GM19452 (cell line): ENCODE measurements at regions not wholly inside any gene's neighbourhood (a gene's known extent, or its start where the extent isn't known, plus 50 kb on each side); places are given as distances from the start of the nearest gene placed in this dataset.
"Not testable (repeated sequence)": the region's sequence is repeated elsewhere in the genome, so short reads cannot be mapped to it uniquely, and the experiment has no call there.

Experiments used
- ATAC-seq: cut with Tn5 transposase; IDR thresholded peaks from one replicate; pipeline ENCODE4 v1.9.1; 2021; ENCODE audit not compliant: unreplicated experiment

- ATAC-seq = no peak
Observed at GRCh38 chr17:31798205-31798724, 60.8 kb downstream of the COPRS start.

GRCh38 chr17:31795941-31796340 is 63.1 kb downstream of the COPRS start:
- ATAC-seq = not testable (repeated sequence)

GRCh38 chr17:31794111-31794510 is 64.9 kb downstream of the COPRS start:
- no peak for ATAC-seq

GRCh38 chr17:31793634-31794033 is 65.4 kb downstream of the COPRS start:
- not testable (repeated sequence) for ATAC-seq

DNA sequence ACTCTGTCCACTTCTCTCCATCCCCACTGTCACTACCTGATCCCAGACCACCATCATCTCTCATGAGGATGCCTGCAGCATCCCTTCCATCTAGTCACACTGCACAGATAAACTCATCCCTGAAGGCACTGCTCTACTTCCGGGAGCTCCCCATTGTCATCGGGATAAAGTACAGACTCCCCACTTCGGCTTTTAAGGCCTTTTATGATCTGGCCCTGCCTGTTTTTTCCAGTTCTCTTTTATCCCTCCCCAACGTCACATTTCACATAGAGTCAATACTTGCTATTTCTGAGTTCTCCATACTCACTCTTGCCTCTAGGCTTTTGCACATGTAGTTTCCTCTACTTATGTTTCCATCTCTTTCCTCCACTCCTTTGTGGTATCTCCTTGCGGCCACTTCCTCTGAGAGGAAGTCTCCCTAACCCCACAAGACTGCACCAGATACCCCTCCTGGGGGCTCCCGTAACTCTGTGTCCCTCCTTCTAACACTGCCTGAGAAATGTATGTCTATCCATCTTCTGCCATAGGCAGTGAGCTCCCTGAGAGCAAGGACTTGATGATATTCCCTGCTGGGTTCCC is 66.9 kb downstream of the COPRS start:
- ATAC-seq = no peak

- no peak for ATAC-seq
Observed at GRCh38 chr17:31789707-31790505, 69.1 kb downstream of the COPRS start.

DNA sequence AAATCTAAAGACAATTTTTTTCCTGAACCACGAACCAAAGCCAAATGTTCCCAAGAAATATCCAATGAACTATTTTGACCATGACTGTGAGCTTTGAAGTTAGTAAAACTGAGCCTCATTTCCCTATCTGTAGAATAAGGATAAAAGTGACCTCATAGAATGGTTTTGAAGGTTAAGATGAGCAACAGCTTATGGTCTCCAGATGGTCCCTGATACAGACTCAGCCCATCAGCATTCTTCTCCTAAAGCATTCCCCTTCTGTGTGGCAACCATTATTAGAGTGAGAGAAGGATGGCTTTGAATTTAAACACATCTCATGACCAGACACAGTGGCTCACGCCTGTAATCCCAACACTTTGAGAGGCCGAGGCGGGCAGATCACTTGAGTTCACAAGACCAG is 70.1 kb downstream of the COPRS start:
- ATAC-seq = no peak

- ATAC-seq = no peak
Observed at GRCh38 chr17:31788571-31788946, 70.5 kb downstream of the COPRS start.

DNA sequence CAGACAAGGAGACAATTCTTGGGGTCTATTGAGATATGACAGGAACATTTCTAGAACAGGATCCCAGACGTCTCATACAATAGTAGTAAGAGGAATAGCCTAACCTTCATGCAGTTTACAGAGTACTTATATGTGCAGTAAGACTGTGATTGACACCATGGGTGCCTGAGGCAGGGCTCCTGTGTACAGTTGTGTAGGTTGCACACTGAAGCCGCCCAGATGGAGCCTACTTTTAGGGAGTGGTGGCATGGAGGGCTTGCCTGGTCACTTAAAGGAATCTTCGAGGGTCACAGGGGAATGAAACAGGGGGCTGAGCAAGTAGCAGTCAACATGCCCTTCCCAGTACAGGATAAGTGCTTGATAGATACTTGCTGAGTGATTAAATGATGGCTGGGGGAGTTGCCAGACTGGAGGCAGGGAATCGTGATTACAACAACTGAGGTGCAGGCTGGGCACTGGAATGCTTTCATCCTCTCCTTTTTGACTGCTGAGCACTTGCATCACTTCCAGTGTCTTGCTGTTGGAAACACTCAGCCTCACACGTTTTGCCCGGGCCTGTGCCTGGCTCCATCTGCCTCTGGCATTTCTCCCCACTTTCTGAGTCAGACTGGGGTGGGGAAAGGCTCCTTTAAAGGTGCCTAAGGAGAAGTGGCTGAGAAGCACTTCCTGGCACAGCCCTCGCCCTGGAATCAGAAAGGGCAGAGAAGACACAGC is 71.0 kb downstream of the COPRS start:
- ATAC-seq = no peak

DNA sequence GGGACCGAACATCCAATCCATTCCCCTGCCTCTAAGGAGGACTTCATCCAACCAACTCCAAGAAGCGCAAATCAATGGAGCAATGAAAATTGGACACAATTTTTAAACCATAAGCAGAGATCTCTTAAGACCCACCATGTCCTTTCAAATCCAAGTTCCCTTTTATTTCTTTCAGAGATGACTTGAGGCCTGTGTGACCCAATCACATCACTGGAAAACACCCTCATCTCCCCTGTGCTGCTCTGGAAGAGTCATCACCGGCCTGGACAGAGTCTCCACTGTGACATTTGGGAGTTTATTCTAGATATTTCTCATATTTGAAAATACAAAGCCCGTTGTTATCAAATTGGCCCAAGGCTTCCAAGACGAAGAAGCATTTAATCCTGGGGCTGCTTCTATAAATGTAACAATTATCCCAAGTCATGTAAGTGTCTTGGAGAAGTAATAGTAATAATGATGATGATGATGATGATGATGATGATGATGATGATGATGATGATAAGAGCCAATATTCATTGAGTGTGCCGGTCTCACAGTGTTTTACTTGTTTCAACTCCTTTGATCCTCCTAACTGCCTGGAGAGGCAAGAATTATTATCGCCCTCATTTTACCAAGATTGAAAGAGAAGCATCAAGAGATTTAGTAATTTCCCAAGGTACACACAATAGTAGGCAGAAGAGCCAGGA is 72.1 kb downstream of the COPRS start:
- no peak for ATAC-seq

GRCh38 chr17:31780483-31780882 is 78.6 kb downstream of the COPRS start:
- ATAC-seq = no peak

DNA sequence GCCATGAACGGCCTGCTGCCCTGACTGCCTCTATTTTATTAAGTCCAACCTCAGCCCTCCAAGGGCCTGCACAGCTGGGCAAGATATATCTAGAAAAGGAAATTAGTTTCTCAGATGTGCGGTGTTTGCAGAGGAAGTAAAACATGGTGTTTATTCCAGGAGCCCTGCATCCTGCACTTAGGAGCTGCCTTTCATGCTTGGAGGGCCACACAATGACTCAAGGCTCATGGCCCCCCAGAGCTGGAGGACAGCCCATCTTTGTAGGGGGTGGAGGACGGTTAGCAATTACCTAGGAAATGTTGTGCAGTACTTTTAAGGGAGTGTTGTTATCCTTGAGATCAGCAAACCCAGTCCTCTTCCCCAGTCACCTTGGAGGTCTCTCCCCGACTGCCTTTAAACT is 80.5 kb downstream of the COPRS start:
- no peak for ATAC-seq

DNA sequence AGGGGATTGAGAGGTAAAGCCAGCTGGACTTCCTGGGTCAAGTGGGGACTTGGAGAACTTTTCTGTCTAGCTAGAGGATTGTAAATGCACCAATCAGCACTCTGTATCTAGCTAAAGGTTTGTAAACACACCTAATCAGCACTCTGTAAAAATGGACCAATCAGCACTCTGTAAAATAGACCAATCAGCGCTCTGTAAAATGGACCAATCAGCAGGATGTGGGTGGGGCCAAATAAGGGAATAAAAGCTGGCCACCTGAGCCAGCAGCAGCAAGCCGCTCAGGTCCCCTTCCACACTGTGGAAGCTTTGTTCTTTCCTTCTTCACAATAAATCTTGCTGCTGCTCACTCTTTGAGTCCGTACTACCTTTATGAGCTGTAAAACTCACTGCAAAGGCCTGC is 87.7 kb downstream of the COPRS start:
- ATAC-seq = not testable (repeated sequence)

DNA sequence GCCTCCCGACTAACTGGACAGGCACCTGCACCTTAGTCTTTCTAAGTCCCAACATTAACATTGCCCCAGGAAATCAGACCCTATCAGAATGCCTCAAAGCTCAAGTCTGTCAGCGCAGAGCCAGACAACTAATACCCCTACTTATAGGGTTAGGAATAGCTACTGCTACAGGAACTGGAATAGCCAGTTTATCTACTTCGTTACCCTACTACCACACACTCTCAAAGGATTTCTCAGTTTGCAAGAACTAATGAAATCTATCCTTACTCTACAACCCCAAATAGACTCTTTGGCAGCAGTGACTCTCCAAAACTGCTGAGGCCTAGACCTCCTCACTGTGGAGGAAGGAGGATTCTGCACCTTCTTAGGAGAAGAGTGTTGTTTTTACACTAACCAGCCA is 88.5 kb downstream of the COPRS start:
- ATAC-seq = not testable (repeated sequence)

DNA sequence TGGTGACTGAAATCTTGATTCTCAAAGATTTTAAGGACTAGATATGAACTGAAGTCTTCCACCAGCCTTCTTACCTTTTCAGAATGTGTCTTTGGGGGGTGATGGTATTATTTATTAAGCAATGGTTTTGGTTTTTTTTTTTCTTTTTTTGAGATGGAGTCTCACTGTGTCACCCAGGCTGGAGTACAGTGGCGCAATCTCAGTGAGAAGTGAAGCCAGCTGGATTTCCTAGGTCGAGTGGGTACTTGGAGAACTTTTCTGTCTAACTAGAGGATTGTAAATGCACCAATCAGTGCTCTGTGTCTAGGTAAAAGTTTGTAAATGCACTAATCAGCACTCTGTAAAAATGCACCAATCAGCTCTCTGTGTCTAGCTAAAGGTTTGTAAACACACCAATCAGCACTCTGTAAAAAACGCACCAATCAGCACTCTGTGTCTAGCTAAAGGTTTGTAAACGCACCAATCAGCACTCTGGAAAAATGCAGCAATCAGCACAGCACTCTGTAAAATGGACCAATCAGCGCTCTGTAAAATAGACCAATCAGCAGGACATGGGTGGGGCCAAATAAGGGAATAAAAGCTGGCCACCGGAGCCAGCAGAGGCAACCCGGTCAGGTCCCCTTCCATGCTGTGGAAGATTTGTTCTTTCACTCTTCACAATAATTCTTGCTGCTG is 97.1 kb downstream of the COPRS start:
- not testable (repeated sequence) for ATAC-seq

DNA sequence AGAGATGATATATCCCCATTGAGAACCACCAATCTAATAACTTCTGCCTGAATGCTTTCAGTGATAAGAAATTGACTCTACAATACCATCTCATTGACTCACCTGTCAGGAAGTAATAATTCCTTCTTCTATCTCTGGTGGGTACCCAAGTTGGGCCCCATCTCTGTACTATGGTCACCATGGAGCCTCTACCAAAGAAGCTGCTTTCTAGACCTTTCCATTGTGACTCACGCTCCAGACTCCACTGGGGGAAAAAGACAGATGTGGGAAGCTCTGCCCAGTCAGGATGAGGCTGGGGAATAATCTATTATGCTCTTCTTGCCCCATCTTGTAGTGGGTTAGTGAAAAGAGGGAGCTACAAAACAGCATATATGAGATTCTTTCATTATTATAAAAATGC is 100.4 kb downstream of the COPRS start:
- no peak for ATAC-seq

GRCh38 chr17:31757097-31757496 is 101.9 kb downstream of the COPRS start:
- no peak for ATAC-seq

DNA sequence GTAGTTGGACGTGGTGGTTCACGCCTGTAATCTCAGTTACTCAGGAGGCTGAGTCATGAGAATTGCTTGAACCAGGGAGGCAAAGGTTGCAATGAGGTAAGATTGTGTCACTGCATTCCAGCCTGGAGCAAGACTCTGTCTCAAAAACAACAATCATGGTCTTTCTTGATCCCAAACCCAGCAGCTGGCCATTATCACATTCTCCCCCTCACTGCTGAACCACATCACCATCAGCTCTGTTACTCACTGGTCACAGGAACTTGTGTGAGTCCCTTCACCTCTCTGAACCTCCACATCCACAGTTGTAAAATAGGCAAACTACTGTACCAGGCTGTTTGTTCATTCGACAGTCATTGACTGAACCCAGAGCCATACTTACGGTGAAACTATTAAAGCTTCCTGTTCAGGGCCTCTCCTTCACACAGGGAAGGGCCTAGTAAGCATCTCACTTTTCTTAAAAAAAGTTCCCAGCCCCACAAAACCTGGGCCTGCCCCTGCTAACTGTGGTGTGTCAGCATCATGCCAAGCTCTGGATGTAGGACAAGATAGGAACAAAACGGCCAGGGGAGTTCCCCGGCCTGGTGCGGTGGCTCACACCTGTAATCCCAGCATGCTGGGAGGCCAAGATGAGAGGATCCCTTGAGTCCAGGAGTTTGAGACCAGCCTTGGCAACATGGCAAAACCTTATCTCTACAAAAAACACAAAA is 104.7 kb downstream of the COPRS start:
- no peak for ATAC-seq

DNA sequence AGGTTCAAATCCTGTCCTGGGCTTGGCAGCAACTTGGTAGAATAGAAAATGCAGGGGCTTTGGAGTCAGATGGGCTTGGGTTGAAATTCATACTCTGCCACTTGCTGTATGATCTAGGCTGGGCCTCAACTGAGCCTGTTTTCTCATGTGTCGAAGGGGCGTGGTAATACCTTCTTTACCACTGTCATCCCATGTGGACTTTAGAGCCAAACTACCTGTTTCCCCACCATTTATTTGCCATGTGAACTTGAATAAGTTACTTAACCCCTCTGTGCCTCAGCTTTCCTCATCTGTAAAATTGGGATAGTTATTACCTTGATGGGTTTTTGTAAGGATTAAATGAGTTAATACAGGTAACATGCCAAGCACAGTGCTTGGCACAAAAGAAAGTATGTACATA is 106.0 kb downstream of the COPRS start:
- no peak for ATAC-seq

- no peak for ATAC-seq
Observed at GRCh38 chr17:31752584-31752983, 106.5 kb downstream of the COPRS start.
